ENCODE measurements at regions not wholly inside any gene's neighbourhood (a gene's known extent, or its start where the extent isn't known, plus 50 kb on each side); places are given as distances from the start of the nearest gene placed in this dataset.

DNA sequence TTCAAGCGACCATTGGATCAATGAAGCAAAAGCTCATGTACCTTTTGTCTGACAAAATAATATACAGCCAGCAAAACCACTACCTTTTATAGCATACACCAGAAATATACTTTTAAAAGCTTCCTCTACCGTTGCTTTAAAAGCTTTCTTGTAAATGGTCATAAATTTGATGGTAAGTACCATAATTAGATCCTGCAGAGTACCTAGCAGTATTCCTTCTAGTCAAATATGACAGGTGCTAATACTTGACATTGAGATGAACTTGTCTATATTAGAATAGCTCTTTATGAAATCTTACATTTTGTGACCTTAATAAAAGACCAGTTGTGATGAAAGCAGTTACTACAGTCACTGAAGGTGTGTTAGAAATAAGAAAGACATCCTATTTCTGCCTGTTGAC is 340.5 kb upstream of the ANO3 start:
- no peak overlapping the region for H3K4me3 ChIP-seq
- TF ChIP-seq, protein P1, sequence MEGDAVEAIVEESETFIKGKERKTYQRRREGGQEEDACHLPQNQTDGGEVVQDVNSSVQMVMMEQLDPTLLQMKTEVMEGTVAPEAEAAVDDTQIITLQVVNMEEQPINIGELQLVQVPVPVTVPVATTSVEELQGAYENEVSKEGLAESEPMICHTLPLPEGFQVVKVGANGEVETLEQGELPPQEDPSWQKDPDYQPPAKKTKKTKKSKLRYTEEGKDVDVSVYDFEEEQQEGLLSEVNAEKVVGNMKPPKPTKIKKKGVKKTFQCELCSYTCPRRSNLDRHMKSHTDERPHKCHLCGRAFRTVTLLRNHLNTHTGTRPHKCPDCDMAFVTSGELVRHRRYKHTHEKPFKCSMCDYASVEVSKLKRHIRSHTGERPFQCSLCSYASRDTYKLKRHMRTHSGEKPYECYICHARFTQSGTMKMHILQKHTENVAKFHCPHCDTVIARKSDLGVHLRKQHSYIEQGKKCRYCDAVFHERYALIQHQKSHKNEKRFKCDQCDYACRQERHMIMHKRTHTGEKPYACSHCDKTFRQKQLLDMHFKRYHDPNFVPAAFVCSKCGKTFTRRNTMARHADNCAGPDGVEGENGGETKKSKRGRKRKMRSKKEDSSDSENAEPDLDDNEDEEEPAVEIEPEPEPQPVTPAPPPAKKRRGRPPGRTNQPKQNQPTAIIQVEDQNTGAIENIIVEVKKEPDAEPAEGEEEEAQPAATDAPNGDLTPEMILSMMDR (IDR thresholded peaks at IDR 0.05) = no peak
- no peak for DNase-seq (ENCODE audit: low spot score)
- no peak overlapping the region for H3K27ac ChIP-seq

DNA sequence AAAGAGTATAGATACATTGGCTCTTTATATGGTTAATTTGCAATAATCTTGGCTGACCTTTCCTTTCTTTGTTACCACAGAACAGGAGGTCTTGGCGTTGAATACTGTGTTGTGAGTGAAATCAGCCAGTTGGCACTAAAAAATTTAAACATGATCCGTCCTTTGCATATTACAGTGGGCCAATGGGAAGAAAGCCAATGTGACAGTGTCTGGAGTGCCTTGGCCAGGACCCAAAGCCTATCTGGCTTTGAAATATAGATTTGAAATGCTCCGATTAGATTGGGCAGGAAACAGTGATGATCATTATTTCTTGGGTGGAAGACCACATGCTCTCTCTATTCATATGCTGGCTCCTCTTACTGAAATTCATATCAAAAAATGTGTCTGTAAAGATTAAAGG is 339.6 kb upstream of the ANO3 start:
- no peak for DNase-seq (ENCODE audit: low spot score)
- no peak overlapping the region for H3K27ac ChIP-seq
- TF ChIP-seq, protein P1 (IDR thresholded peaks at IDR 0.05) = no peak
- H3K4me3 ChIP-seq = no peak overlapping the region

DNA sequence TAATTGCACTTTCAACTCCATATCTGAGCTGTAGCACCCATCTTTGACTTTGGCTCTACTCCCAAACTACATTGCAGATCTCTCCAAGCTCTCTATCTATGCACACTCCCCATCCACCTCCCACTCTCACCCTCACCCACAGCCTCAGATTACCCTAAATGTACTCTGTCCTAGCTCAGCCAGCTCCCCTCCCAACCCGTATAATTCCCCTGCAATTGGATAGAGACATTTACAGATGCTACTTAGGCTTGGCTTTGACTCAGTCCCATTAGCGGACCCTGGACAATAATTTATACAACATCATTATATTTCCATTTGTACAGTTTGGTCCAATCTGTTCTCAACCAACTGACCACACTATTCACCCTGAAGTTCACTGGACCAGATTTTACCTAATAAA is 338.9 kb upstream of the ANO3 start:
- no peak for DNase-seq (ENCODE audit: low spot score)
- Histone ChIP-seq H3K27ac (no peak overlapping the region), H3K4me3 (no peak overlapping the region)
- TF ChIP-seq, protein P1 (IDR thresholded peaks at IDR 0.05) = no peak

DNA sequence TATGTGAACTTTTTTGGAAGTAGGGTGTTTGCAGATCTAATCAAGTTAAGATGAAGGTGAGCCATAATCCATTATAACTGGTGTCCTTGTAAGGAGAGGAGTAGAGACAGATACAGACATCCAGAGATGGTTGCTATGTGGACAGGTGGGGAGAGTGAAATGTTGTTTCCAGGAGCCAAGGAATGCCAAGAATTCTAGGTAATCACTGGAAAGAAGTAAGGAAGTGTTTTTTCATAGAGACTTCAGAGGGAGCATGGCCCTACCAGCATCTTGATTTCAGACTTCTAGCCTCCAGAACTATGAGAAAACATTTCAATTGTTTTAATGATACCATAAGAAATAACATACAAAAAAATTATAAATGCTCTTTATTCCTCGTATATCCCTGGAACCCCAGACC is 320.5 kb upstream of the ANO3 start:
- TF ChIP-seq, protein P1 (IDR thresholded peaks at IDR 0.05) = no peak
- DNase-seq (ENCODE audit: low spot score) = no peak
- Histone ChIP-seq H3K27ac (no peak overlapping the region), H3K4me3 (no peak overlapping the region)

DNA sequence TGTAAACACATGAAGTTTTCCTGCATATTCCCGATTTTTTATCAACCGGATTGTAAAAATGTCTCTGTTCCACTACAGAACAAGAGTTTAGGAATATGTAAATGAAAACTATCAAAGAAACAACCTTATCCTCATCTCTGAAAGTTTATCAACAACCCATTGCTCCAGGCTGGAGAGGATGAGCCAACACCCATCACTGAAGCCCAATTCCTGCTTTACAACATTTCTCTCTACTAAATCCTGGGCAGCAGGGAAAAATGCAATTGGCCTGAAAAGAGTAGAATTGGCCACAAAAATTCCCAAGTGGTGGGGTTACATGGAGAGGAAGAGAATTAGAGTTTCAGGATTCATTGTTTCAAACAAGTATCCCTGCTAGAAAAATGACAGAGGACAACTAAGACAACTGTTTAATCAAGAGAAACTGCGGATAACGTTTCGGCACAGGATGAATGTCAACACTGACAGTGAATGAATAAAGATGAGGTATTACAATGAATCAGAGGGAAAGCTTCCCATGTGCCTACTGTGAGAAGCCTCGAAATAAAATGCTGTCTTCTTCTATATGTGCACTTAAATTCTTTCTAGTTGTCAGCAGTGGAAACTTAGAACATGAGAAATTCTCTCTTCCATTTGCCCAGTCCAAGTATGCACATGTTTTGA is 317.3 kb upstream of the ANO3 start:
- H3K4me3 ChIP-seq = no peak overlapping the region
- TF ChIP-seq, protein P1 (IDR thresholded peaks at IDR 0.05) = no peak
- DNase-seq (ENCODE audit: low spot score) = no peak
- no peak overlapping the region for H3K27ac ChIP-seq

DNA sequence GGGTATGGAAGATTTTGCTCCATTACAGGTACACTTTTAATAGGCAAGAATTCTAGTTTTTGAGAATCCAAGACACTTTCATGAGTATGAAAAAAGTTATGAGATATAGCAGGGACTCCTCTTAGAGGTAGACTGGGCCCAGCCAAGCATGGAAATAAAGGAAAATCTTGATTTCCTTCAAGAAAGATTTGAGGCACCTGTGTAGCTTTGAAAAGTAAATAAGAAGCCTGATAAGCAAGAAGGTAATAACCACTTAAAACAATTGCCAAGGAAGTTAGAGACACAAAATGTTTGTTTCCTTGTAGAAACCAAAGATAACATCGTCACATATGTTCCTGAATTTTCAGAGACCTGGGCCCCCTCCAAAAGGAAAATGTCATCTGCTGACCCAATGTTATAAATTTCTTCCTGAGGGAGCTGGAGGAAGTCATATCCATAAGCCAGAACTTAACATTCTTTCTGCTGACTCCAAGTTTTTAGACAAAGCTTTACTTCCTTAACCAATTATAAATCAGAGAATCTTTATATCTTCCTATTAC is 314.5 kb upstream of the ANO3 start:
- H3K27ac ChIP-seq = no peak overlapping the region
- DNase-seq (ENCODE audit: low spot score) = no peak
- TF ChIP-seq, protein P1 (IDR thresholded peaks at IDR 0.05) = no peak
- H3K4me3 ChIP-seq = no peak overlapping the region

DNA sequence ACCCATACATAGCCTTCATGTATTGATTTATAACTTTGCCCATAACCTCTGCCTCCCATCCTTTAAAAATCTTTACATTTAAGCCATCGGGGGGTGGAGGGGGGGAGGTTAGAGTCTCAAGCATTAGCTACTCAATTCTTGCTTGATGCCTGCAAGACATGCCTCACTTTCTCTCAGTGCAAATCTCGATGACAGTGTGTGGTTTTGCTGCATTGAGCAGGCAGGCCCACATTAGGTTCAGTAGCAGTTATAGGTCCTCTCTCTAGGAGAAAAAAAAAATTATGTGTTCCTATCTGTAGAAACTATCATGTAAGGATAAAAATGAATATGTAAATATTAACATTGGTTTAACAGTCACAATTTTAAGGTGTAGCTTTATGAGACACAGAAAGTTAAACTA is 314.0 kb upstream of the ANO3 start:
- Histone ChIP-seq H3K4me3 (no peak overlapping the region), H3K27ac (no peak overlapping the region)
- TF ChIP-seq, protein P1 (IDR thresholded peaks at IDR 0.05) = no peak
- no peak for DNase-seq (ENCODE audit: low spot score)
